HL-60 (cell line): ENCODE measurements at regions not wholly inside any gene's neighbourhood (a gene's known extent, or its start where the extent isn't known, plus 50 kb on each side); places are given as distances from the start of the nearest gene placed in this dataset.

ENCODE experiments used
- CTCF ChIP-seq: IDR thresholded peaks from one replicate; pipeline ENCODE4 v1.5.1; 2011; ENCODE audit warnings: low read length, control low read depth, inconsistent platforms; ENCODE audit not compliant: insufficient read depth
- POLR2AphosphoS5 ChIP-seq: IDR thresholded peaks from 2 replicates; pipeline ENCODE4 v1.6.1; 2012; ENCODE audit warnings: low read depth

DNA sequence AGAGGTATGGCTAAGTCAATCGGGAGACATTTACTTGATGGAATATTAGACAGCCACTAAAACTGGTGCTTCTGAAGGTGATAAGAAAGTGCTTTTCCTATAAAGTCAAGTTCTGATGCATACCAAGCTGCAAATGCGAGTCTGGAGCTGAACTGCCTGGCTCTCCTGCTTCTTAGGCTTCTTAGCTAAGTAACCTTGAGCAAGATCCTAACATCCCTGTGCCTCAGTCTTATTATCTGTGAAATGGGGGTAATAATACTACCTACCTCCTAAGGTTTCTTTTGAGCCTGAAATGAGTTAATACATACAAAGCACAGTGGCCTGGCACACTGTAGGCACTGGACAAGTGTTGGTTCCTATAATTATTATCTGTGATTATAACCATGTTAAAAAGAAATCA is 64.5 kb downstream of the ZIC5 start:
- TF ChIP-seq POLR2AphosphoS5 (no peak), CTCF (no peak)
